Neural crest cell (in vitro differentiated cells): ENCODE measurements at regions not wholly inside any gene's neighbourhood (a gene's known extent, or its start where the extent isn't known, plus 50 kb on each side); places are given as distances from the start of the nearest gene placed in this dataset.

Experiments used
- DNase-seq: peaks from one replicate; pipeline ENCODE4 v3.0.0; 2021; ENCODE audit warnings: low read depth, mixed read lengths, low spot score
- H3K27ac Mint-ChIP-seq: one replicate; pipeline ENCODE4 v1.8.0; 2021; ENCODE audit warnings: mild to moderate bottlenecking, mixed read lengths; ENCODE audit not compliant: unreplicated experiment
- H3K27me3 Mint-ChIP-seq: 2 replicates; pipeline ENCODE4 v1.8.0; 2021; ENCODE audit warnings: low read depth, mild to moderate bottlenecking, mixed read lengths
- H3K36me3 Mint-ChIP-seq: 2 replicates; pipeline ENCODE4 v1.8.0; 2021; ENCODE audit warnings: low read depth, mild to moderate bottlenecking, mixed read lengths
- H3K4me1 Mint-ChIP-seq: 2 replicates; pipeline ENCODE4 v1.8.0; 2021; ENCODE audit warnings: mixed read lengths
- H3K4me3 Mint-ChIP-seq: one replicate; pipeline ENCODE4 v1.8.0; 2021; ENCODE audit warnings: mild to moderate bottlenecking, mixed read lengths
- H3K9me3 Mint-ChIP-seq: 2 replicates; pipeline ENCODE4 v1.8.0; 2021; ENCODE audit warnings: mixed read lengths
- TF ChIP-seq, protein P1 (sequence below): fragments of 200-600 bp; sonication (generic); conservative IDR thresholded peaks from 2 replicates; pipeline ENCODE4 v1.5.0; 2021; ENCODE audit warnings: antibody characterized with exemption, mild to moderate bottlenecking

DNA sequence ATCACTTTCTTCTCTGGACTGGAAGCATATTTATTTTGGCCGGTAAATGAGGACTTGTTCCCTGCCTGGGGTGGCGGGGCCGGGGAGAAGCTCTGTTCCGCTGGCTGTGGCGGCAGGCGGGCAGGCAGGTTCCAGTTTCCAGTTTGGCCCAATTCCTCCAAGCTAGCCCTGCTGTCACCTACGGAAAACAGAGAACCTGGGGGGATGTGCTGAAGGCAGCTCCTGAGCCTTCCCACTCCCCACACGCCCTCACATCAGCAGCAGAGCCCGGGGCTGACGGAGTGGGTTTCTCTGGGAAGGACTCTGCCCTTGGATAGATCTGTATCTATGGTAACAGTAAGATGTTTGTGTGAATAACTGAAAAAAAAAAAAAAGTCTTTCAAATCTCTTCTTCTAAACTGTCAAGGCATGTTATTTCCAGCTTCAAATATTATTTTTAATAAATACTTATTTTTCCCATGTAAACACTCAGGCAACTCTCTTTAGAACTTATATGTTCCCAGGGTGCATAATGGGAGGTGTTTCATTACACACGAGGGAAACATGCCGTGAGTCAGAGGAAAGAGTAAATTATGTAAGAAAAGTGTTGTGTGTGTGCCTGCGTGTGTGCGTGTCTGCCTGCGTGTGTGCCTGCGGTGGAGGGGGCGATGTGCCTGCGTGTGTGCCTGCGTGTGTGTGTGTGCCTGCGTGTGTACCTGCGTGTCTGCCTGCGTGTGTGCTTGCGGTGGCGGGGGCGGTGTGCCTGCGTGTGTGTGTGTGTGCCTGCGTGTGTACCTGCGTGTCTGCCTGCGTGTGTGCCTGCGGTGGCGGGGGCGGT, 116.1 kb upstream of the ZNF516 start:
- no peaks in the 10 kb centered on the region for H3K27me3 Mint-ChIP-seq
- no peaks in the 10 kb centered on the region for H3K9me3 Mint-ChIP-seq
- H3K4me3 Mint-ChIP-seq: no peak overlapping the region
- peaks cover 8% of the 10 kb centered on the region for H3K4me1 Mint-ChIP-seq
- TF ChIP-seq, protein P1, sequence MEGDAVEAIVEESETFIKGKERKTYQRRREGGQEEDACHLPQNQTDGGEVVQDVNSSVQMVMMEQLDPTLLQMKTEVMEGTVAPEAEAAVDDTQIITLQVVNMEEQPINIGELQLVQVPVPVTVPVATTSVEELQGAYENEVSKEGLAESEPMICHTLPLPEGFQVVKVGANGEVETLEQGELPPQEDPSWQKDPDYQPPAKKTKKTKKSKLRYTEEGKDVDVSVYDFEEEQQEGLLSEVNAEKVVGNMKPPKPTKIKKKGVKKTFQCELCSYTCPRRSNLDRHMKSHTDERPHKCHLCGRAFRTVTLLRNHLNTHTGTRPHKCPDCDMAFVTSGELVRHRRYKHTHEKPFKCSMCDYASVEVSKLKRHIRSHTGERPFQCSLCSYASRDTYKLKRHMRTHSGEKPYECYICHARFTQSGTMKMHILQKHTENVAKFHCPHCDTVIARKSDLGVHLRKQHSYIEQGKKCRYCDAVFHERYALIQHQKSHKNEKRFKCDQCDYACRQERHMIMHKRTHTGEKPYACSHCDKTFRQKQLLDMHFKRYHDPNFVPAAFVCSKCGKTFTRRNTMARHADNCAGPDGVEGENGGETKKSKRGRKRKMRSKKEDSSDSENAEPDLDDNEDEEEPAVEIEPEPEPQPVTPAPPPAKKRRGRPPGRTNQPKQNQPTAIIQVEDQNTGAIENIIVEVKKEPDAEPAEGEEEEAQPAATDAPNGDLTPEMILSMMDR: no peak
- H3K36me3 Mint-ChIP-seq: no peaks in the 10 kb centered on the region
- DNase-seq: no peak
- H3K27ac Mint-ChIP-seq: no peak overlapping the region

DNA sequence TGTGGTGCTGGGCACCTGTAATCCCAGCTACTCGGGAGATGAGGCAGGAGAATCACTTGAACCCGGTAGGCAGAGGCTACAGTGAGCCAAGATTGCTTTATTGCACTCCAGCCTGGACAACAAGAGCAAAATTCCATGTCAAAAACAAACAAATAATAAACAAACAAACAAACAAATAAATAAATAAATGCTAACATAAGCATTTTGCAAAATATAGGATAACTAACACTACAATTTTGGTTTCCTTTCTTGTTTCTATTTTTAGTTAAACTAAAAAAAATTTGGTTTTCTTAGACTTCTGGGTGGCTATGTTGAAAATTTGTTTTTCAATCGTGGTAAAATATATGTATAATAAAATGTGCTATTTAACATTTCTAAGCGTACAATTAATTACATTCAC, 115.0 kb upstream of the ZNF516 start:
- Mint-ChIP-seq H3K36me3 (no peaks in the 10 kb centered on the region), H3K9me3 (no peaks in the 10 kb centered on the region), H3K27me3 (no peaks in the 10 kb centered on the region), H3K4me3 (no peak overlapping the region), H3K4me1 (peaks cover 8% of the 10 kb centered on the region), H3K27ac (no peak overlapping the region)
- TF ChIP-seq, protein P1: no peak
- no peak for DNase-seq

DNA sequence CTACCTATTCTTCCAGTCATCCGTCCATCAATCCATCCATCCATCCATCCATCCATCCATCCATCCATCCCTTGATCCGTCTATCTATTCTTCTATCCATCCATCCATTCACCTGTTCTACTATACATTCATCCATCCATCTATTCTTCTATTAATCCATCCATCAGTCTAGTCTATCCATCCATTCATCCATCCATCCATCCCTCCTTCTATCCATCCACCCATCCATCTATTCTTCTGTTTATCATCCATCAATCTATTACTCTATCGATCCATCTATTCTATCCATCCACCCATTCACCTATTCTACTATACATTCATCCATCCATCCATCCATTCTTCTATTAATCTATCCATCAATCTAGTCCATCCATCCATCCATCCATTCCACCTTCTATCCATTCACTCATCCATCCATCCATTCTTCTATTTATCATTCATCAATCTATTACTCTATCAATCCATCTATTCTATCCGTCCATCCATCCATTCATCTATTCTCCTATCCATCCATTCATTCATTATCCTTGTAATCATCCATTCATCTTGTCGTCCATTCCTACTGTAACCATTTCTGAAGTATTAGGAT, 110.4 kb upstream of the ZNF516 start:
- H3K4me3 Mint-ChIP-seq: no peak overlapping the region
- TF ChIP-seq, protein P1: no peak
- no peaks in the 10 kb centered on the region for H3K27me3 Mint-ChIP-seq
- no peaks in the 10 kb centered on the region for H3K9me3 Mint-ChIP-seq
- no peak overlapping the region for H3K27ac Mint-ChIP-seq
- no peak for DNase-seq
- peaks cover under 1% of the 10 kb centered on the region for H3K4me1 Mint-ChIP-seq
- no peaks in the 10 kb centered on the region for H3K36me3 Mint-ChIP-seq

DNA sequence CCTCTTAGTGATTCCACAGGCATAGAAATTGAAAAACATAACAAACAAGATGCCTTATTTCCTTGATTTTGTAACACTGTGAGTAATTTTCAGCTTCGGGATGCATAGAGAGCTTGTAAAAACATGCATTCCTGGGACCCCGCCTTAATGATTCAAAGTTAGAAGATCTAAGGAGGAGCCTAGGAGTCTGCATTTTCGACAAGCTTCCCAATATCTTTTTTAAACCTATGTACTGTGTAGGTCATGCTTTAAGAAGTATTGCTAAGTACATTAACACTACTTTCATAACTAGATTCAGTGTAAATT, 109.8 kb upstream of the ZNF516 start:
- no peaks in the 10 kb centered on the region for H3K4me1 Mint-ChIP-seq
- H3K27me3 Mint-ChIP-seq: no peaks in the 10 kb centered on the region
- TF ChIP-seq, protein P1: no peak
- no peak overlapping the region for H3K4me3 Mint-ChIP-seq
- H3K9me3 Mint-ChIP-seq: no peaks in the 10 kb centered on the region
- no peak for DNase-seq
- no peak overlapping the region for H3K27ac Mint-ChIP-seq
- H3K36me3 Mint-ChIP-seq: no peaks in the 10 kb centered on the region

DNA sequence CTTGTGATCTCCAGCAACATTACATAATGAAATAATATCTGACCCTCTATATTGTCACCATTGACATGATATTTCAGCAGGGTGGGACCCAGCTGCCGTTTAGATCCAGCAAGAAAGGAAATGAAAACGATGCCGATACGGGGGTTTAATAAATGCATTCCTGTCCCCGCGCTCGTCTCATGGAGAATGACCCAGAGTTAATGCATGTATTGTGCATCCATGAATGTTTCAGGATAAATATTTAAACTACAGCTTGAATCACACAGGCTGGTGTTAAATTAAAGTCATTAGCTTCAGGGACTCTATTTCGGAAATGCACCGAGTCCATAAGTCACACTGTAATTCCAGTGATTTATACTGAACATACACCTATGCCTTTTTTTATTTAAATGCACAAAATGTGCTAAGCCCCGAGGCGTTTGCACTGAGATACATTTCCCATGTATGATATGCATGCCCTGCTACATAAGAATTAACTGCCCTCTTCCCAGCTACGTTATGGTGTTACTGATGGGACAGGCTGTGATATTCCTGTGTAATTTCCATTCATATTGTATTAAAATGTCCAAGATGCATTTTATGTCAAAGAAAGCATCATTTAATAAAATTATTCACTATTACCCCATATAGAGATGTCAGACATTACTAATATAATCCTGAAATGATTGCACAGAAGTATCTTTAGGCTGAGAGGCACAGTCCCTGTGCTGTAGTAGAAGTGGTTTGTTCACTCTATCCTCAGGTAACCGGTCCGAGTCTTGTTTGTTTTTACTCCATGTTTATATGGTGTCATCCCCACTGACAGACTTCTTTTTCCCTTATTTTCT, 109.3 kb upstream of the ZNF516 start:
- Mint-ChIP-seq H3K27ac (no peak overlapping the region), H3K27me3 (no peaks in the 10 kb centered on the region), H3K4me1 (no peaks in the 10 kb centered on the region), H3K36me3 (no peaks in the 10 kb centered on the region), H3K4me3 (no peak overlapping the region), H3K9me3 (peaks cover 3% of the 10 kb centered on the region)
- no peak for DNase-seq
- TF ChIP-seq, protein P1: no peak
